ENCODE measurements at regions not wholly inside any gene's neighbourhood (a gene's known extent, or its start where the extent isn't known, plus 50 kb on each side); places are given as distances from the start of the nearest gene placed in this dataset.

DNA sequence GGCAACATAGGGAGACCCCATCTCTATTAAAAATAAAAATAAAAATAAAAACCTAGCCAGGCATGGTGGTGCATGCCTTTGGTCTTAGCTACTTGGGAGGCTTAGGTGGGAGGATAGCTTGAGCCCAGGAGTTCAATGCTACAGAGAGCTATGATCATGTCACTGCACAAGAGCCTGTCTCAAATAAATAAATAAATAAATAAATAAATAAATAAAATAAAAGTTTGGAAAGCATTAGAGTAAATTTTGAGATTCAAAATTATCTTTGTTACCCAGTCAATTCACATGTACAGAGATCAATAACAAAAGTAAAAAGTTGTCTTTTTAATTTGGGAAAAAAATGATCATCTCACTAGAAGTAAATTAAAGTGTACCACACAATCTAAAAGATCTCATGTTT is 255.8 kb upstream of the MYO3A start:
- Histone ChIP-seq H4K20me1 (ENCODE audit: insufficient read depth, poor library complexity, severe bottlenecking) (no peaks in the 10 kb centered on the region), H2AFZ (no peak overlapping the region), H3K36me3 (replicated peaks; ENCODE audit: insufficient read depth, low read depth) (no peaks in the 10 kb centered on the region), H3K27me3 (no peaks in the 10 kb centered on the region), H3K9me2 (replicated peaks; ENCODE audit: insufficient read depth) (no peaks in the 10 kb centered on the region), H3K4me1 (ENCODE audit: insufficient read depth) (no peaks in the 10 kb centered on the region), H3K4me2 (no peak overlapping the region), H3K9me3 (ENCODE audit: low read depth) (no peaks in the 10 kb centered on the region), H3K27ac (no peak overlapping the region), H3K79me2 (no peaks in the 10 kb centered on the region), H3K4me3 (no peak overlapping the region)
- TF ChIP-seq EZH2 (IDR thresholded peaks at IDR 0.05; ENCODE audit: borderline replicate concordance) (no peak), CTCF (IDR thresholded peaks at IDR 0.05; ENCODE audit: poor library complexity) (no peak), EZH2phosphoT487 (IDR thresholded peaks at IDR 0.05; ENCODE audit: low read depth, severe bottlenecking, unreplicated experiment) (no peak)
- no peak for DNase-seq (ENCODE audit: low spot score)

DNA sequence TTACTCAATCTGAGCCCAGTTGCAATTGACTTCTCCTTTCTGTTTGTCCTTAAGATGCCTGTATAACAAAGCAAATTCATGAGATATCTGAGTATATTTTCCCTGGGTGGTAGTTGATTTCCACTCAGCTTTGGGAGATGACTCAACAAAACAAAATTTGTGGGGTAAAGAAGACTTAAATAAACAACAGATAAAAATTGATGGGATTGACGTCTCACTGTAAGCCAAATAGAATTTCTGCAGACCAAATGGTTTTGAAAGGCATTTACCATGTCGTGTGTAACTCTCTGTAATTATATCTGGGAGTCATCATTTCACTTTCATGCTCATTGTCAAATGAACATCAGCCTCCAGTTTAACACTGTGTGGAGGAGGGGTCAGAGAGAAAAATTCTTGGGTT is 255.4 kb upstream of the MYO3A start:
- no peak for DNase-seq (ENCODE audit: low spot score)
- Histone ChIP-seq H2AFZ (no peak overlapping the region), H3K27me3 (no peaks in the 10 kb centered on the region), H3K9me2 (replicated peaks; ENCODE audit: insufficient read depth) (no peaks in the 10 kb centered on the region), H3K4me3 (no peak overlapping the region), H3K79me2 (no peaks in the 10 kb centered on the region), H3K4me2 (no peak overlapping the region), H3K36me3 (replicated peaks; ENCODE audit: insufficient read depth, low read depth) (no peaks in the 10 kb centered on the region), H4K20me1 (ENCODE audit: insufficient read depth, poor library complexity, severe bottlenecking) (no peaks in the 10 kb centered on the region), H3K27ac (no peak overlapping the region), H3K4me1 (ENCODE audit: insufficient read depth) (no peaks in the 10 kb centered on the region), H3K9me3 (ENCODE audit: low read depth) (no peaks in the 10 kb centered on the region)
- TF ChIP-seq CTCF (IDR thresholded peaks at IDR 0.05; ENCODE audit: poor library complexity) (no peak), EZH2phosphoT487 (IDR thresholded peaks at IDR 0.05; ENCODE audit: low read depth, severe bottlenecking, unreplicated experiment) (no peak), EZH2 (IDR thresholded peaks at IDR 0.05; ENCODE audit: borderline replicate concordance) (no peak)
- 51% methylated on average over 2 of the region's 2 CpGs for WGBS (ENCODE audit: low lambda C conversion rate, missing lambda C conversion rate)

- Histone ChIP-seq H3K79me2 (no peaks in the 10 kb centered on the region), H3K36me3 (replicated peaks; ENCODE audit: insufficient read depth, low read depth) (no peaks in the 10 kb centered on the region), H3K4me3 (no peak overlapping the region), H3K4me1 (ENCODE audit: insufficient read depth) (no peaks in the 10 kb centered on the region), H4K20me1 (ENCODE audit: insufficient read depth, poor library complexity, severe bottlenecking) (no peaks in the 10 kb centered on the region), H3K9me3 (ENCODE audit: low read depth) (no peaks in the 10 kb centered on the region), H3K27me3 (no peaks in the 10 kb centered on the region), H3K27ac (peak overlapping the region; percentile 21), H3K4me2 (peak overlapping the region; percentile 65), H3K9me2 (replicated peaks; ENCODE audit: insufficient read depth) (no peaks in the 10 kb centered on the region), H2AFZ (peak overlapping the region; percentile 45)
- WGBS (ENCODE audit: low lambda C conversion rate, missing lambda C conversion rate) = 64% methylated on average over 9 of the region's 9 CpGs
- peak; percentile 65 for DNase-seq (ENCODE audit: low spot score)
- TF ChIP-seq EZH2phosphoT487 (IDR thresholded peaks at IDR 0.05; ENCODE audit: low read depth, severe bottlenecking, unreplicated experiment) = no peak
- no peak for TF ChIP-seq EZH2 (IDR thresholded peaks at IDR 0.05; ENCODE audit: borderline replicate concordance)
- peak; percentile 58 for TF ChIP-seq CTCF (IDR thresholded peaks at IDR 0.05; ENCODE audit: poor library complexity)
These were observed 251.7 kb upstream of the MYO3A start for GRCh38 chr10:25682203-25682851.

Measured in hepatocyte (in vitro differentiated cells).